ENCODE measurements at regions not wholly inside any gene's neighbourhood (a gene's known extent, or its start where the extent isn't known, plus 50 kb on each side); places are given as distances from the start of the nearest gene placed in this dataset.

GRCh38 chr12:75674393-75674792, 163.0 kb upstream of the KRR1 start:
- TF ChIP-seq CTCF (conservative IDR thresholded peaks at IDR 0.05; ENCODE audit: low read depth, low read length) (no peak), MAFK (IDR thresholded peaks at IDR 0.05; ENCODE audit: low read depth, low read length) (no peak)
